Cerebellar cortex (tissue), 1 donor: ENCODE measurements at regions not wholly inside any gene's neighbourhood (a gene's known extent, or its start where the extent isn't known, plus 50 kb on each side); places are given as distances from the start of the nearest gene placed in this dataset.

Source experiments
- DNase-seq: peaks from one replicate; pipeline ENCODE4 v3.0.0-alpha.2; 2015; ENCODE audit warnings: low spot score

DNA sequence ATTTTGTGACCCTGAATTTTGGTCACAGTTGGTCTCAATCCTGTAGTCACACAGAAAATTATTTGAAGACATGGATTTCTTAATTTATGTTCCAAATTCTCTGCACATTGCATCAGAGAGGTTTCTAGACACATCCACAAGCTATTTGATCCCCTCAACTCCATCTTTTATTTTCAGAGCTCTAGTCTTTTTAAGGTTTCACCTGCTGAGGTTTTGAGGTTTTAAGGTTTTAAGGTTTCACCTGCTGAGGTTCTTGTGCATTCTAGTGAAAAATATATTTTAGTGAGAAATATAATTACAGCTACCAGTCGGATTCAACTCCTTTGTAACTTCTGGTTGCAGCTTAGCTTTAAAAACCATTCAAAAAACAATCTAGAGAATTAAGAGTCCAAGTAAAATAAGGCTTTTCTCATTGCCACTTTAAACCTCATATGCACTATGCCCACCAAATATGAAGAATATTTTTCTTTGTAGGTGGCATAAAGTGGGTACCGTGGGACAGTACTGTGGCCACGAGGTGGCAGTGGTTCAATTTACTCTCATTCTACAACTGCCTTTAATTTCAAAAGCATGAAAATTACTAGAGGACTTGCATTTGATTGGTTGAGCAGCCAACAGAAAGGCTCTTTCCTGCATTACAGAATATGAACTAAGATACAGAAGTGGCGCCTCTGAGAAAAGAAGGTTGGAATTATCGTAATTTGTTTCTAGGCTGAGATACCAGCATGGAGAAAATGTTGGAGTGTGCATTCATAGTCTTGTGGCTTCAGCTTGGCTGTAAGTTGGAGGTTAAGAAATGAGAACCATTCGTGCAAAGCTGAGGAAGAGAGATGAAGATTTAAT is 366.5 kb upstream of the OR4E1 start:
- no peak for DNase-seq

DNA sequence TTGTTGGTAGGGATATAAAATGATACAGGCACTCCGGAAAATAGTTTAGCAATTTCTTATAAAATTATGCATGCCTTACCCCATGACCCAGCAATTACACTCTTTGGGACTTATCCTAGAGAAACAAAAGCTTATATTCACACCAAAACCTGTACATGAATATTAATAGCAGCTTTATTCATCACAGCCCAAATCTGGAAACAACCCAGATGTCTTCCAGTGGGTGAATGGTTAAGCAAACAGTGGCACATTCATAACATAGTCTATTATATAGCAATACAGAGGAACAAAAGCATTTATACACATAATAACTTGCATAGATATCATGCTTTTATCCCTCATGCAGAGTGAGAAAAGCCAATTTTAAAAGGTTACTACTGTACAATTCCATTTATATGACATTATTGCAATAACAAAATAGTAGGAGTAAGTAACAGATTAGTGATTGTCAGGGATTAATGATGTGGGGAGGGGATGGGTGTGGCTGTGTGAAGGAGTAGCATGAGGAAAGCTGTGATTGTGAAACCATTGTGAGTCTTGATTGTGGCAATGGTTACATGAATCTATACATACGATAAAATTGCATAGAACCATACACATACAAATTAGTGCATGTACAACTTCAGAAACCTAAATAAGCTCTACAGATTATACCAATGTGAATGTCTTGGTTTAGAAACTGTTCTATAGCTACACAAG is 363.1 kb upstream of the OR4E1 start:
- DNase-seq: no peak

DNA sequence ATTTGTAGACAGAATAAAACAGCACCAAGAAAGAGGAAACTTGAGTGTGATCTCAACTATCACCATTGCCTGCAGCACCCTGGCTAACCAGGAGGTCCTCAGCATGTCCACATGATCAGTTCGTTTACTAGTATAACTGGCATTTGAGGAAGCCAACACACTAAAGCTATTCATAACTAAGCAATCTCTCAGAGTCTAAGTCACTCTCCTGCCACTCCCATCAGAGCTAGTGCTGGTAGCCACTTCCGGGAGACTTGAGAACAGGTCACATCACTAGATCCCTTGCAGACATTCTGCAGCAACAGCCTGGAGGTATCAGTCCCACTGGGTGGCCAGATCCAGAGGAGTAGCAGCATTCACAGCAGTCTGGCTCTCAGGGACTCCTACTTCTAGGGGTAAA is 352.9 kb upstream of the OR4E1 start:
- no peak for DNase-seq

DNA sequence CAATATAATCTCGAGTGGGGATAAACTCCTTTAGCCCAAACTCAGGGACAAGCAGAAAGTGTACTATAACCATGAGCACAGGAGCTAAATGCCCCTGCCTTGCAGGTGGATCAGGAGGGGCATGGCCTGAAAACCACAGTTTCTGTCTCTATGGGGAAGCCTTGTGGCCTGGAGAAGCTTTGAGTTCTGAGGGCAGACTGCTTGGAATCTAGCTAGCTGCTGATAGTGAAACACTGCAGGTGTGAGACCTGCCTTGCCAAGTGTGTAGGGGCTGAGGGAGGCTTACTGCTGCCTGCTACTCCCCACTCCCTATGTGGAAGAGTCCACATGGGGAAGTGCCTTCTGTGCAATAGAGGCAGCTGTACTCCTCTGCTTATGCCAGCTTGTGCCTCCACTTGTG is 352.3 kb upstream of the OR4E1 start:
- DNase-seq: no peak

DNA sequence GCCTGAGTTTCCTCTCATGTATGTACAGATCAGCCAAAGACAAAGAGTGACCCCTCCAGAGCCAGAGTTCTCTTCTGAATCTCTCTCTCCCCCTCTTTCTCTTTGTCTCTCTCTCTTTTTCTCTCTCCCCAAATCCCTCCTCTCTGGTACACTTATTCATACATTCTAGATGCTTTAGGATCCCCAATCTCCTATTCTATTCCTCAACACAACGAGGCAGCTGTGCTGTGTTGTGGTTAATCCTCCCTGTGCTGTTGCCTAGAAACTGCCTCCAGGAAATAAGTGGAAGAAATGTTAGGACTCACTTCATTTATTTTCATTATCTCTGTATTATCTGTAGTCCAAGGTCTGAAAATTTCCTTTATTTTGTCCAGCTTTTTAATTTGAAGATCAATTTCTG is 350.5 kb upstream of the OR4E1 start:
- no peak for DNase-seq

DNA sequence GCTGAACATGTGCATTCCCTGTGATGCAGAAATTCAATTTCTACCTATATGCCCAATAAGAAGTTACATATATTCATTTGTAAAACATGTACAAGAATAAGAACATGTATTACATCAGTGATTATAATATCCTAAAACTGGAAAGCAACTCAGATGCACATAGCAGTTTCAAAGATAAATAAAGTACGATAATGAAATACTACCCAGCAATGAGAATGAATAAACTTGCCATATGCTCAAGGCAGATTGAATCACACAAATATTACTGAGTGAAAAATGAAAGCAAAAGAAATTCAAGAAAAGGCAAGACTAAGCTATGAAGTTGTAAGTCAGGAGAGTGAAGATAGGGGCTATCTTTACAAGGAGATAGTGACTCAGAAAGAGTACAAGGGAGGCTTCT is 345.3 kb upstream of the OR4E1 start:
- DNase-seq: no peak

DNA sequence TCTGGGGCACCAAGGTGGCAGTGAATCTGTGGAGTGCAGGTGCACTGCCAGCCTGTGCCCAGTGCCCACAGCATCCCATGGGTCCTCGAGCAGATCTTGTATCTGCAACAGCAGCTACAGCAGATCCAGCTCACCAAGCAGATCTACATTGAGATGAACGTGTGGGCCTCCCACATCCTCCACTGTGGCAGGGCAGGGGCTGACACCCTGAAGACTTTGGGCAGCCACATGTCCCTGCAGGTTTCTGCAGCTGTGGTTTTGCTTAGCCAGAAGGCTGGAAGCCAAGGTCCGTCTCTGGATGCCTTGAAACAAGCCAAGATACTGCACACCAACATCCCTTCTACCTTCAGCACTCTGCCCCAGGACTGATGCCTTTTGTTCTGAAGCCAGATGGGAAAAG is 338.8 kb upstream of the OR4E1 start:
- DNase-seq: no peak

DNA sequence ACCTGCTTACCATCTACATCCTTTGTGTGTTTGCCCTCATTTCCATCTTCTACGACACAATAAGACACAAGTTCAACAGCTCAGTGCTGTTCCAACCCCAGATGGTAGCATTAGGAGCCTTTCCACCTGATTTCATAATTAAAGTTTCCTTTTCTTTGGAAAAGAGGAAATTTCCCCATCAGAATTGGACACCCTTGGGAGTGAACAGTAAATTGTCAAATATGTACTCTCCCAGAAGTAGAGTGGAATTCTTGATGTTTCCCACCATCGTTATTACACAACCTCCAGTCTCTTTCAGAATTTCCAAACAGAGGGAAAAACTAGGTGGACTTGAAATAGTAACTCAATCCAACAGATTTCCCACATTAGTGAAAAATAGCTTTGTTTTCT is 337.6 kb upstream of the OR4E1 start:
- DNase-seq: no peak

DNA sequence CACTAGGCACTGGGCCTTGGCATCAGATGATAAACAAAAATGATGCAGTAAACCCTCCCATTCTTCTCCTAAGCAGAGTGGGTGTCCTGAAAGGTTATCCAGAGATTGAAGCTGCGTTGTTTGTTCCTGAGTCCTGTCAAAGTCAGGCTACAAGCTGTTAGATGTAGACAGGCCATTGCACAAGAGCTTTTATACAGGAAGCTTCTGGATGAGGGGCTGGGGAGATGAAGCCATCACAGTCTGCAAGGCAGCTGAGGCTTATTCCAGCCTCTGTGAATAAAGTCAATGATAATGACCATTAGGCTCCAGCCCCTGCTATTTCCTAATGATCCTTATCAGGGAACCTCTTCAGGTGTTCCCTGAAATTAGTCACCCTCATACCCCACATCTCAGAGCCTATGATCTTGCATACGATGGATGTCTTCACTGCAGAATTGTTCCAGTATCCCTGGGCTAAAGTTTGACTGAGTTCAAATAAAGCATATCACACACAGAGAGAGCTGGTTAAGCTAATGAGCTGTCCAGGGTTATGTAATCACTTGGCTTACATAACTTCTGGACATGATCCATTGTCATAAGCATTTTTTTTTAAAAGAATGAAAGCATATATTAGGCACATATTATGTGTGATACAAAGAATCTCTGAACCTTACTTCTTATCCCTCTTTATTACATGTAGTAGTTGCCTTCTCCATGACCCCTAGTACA is 337.1 kb upstream of the OR4E1 start:
- no peak for DNase-seq

DNA sequence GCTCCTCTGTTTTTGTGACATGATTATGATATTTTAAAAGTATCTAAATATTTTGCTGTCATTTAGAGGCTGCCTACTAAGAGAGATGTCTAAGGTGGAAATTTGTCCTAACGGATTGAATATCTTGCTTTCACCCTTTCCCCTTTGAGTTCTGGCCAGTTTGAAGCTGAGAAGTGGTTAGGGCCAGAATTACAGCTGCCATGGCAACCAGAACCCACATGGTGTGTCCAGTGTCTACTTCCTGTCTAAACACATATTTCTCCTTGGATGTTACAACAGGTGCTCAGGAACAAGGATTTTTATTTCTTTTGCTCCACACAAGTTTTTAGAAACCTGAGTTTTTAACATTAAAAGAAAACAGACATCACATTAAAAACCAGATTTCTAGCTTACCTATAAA is 335.1 kb upstream of the OR4E1 start:
- no peak for DNase-seq

DNA sequence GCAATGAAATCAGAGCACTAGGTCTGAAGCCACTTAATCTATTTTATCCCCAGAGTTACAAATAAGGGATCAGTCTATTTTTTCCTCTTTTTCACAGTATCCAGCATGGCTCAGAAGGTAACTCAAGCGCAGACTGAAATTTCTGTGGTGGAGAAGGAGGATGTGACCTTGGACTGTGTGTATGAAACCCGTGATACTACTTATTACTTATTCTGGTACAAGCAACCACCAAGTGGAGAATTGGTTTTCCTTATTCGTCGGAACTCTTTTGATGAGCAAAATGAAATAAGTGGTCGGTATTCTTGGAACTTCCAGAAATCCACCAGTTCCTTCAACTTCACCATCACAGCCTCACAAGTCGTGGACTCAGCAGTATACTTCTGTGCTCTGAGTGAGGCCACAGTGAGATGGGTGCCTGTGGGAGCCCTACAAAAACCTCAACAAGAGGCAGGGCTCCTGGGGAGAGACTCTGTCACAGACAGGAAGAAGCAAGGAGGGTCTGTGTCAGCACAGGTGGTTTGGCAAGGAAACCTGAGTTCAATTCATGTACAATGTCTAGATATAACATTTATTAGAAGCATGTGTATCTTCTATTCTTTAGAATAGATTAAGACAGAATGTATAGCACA is 334.3 kb upstream of the OR4E1 start:
- DNase-seq: no peak

DNA sequence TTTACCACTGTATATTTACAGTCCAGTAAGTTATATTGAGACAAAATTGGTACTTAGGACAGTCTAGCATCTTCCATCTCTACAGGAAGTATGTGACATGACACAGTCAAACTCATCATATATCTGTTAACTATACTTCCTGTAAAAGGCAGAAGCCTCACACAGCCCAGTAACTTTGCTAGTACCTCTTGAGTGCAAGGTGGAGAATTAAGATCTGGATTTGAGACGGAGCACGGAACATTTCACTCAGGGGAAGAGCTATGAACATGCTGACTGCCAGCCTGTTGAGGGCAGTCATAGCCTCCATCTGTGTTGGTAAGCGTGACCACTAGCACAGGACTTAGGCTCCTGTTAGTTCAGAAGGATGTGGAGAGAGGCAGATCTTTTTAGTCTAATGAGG is 333.7 kb upstream of the OR4E1 start:
- DNase-seq: no peak

DNA sequence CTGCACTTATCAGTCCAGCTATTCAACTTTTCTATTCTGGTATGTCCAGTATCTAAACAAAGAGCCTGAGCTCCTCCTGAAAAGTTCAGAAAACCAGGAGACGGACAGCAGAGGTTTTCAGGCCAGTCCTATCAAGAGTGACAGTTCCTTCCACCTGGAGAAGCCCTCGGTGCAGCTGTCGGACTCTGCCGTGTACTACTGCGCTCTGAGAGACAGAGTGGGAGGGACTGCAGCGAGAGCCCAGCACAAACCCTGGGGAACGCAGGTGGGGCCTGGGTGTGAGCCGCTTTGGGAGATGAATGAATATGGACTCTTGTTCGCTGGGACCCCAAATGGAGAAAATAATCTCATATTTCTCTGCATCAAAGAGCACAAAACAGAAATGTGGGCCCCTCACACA is 329.8 kb upstream of the OR4E1 start:
- no peak for DNase-seq

DNA sequence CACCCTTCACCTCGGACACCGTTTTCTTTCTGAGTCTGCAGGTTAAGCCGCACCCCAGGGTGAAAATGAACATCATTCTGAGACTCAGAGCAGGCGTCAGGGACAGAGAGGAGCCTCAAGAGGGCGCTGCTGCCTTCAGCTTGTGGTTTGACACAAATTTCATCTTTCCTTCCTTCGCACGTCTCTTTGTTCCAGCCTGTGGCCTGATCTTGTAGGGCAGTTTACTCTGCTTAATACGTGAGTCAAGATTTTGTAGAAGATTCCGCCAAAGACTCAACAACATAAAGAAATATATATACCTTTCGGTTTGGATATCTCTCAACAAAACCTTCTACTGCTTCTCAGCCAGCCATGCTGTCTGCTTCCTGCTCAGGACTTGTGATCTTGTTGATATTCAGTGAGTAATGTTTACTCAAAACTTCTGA is 329.3 kb upstream of the OR4E1 start:
- DNase-seq: peak; percentile 5

DNA sequence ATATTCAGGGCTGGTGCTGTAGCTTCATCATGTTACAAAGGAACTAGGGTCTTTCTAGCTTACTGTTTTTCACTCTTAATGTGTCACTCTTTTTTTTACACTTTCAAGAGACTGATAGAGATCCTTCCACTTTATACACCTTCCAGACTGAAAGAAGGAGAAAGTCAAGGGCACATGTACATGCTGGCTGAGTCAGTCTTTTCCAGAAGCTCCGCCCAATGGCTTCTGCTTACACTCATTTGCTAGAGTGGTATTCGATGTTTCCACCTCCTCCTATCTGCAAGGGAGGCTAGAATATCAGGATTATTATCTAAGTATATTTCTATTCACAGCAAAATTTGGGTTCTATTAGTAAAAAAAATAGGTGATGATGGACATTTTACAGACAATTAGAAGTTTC is 325.8 kb upstream of the OR4E1 start:
- no peak for DNase-seq

DNA sequence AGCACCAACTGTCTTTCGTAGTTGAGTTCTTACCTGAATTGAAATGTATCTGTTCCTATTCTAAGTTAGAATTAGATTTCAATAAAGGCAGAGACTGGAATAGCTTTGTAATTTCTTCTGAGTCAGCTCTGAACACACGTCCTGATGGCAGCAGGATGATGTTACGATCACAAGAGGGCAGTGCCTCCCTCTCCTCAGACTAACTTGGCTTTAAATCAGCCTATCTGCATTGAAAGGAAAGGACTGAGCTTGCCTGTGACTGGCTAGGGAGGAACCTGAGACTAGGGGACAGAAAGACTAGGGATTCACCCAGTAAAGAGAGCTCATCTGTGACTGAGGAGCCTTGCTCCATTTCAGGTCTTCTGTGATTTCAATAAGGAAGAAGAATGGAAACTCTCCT is 323.7 kb upstream of the OR4E1 start:
- DNase-seq: no peak

DNA sequence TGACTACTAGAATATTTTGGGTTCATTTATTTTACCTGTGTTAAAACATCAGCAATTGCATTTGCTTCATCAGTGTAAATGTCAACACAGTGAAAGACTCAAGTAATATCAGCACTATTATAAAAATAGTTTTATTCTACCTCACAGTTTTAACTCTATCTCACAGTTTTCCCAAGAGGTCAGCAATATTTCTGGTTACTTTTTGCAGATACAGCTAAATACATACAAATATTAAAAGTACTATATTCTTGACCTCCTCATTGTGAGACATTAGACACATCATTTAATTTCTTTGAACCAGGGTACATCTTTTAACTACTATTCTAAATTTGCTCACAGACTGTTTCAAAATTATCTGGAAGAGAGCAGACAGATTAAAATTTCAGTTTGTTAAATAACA is 321.7 kb upstream of the OR4E1 start:
- no peak for DNase-seq

DNA sequence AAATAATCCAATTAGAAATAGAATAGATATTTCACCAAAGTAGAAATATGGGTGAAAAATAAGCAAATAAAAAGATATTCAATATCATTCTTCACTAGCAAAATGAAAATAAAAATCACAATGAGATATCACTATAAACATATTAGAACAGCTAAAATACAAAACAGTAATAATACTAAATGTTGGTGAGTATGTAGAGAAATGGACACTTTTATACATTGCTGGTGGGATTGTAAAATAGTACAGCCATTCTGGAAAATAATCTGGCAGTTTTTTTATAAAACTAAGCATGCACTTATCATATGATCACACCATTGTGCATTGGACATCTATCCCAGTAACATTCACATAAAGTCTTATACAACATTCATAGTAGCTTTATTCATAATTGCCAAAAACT is 320.2 kb upstream of the OR4E1 start:
- no peak for DNase-seq

DNA sequence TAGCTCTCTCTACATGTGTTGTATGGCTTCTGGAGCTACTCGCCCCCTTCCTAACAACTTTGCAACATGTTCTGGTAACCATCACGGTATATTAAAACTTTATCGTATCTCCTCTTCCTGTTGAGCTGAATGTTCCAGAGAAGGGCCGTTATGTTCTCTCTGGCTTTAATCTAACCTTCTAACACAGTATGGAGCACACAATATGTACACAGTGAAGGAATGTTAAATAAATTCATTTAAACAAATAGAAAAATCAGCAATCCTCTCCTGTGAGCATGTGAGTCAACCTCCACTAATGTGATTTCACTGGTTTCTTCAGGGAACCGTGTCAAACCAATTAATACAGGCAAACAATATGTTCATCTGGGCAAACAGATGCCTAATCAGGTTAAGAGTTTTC is 319.5 kb upstream of the OR4E1 start:
- no peak for DNase-seq

DNA sequence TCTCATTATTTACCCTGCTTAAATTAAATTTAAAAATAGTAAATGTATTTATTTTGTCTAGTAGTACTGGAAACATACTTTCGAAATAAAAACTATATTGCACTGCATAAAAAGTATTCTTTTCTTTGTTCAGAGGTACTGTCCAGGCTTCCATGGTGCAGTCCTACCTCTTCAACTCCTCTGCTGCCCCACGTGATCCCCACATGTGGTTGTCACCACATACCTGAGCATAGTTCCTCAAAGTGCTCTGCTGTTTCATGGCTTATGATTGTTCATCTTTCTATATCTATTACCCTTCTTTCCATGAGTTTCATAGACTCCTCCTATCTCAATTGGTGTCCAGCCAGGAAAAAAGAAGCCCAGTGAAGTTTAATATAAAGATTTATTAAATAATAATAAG is 317.5 kb upstream of the OR4E1 start:
- no peak for DNase-seq

DNA sequence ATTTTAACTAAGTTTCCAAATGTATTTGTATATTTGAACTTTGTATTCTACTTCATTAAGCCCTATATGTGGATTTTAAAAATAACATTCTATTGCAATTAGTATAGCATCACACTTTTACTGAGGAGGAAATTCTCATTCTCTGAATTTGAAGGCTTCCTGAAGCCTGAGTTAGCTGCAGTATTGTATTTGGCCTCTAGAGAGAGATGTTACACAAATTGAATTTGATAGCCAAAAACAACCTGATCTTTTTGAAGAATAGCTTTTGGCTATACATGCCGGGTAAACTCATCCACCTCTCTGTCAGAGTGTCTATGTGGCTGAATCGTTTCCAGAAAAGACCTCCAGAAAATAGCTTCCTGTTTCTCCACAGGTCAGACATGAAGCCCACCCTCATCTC is 316.5 kb upstream of the OR4E1 start:
- DNase-seq: peak; percentile 3

DNA sequence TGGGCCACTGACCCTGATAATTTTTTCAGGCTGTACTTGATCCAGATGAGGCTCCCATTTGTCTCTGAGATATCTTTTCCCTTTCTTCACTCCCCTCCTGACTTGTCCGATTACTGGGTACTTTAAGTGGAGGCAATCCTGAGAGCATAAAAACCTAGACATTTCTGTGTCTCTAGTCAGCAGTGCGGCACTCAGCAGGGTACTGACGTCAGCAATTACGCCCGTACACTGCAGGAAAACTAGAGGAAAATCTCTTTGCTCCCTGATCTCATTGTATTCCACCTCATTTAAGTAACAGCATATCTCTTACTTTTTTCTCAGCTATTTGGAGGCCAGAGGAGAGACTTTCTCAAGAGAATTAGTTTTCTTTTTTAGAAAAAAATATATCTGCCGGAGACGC is 315.5 kb upstream of the OR4E1 start:
- no peak for DNase-seq

DNA sequence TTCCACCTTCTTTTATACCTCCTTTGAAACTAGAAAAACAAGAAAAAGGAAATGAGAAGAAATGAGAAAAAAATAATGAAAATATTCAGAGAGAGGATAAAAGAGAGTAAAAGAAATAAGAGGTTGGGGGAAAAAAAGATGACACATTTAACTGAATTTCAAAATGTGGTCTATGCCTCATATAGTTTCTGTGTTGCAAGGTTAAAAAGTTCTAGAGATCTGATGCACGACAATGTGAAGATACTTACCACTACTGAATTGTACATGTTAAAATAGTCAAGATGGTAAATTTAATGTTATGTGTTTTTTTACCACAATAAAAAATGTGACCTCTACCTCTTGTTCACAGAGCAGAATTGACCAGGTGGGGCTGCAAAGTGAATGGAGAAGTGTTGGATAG is 314.8 kb upstream of the OR4E1 start:
- DNase-seq: no peak
